Spleen (tissue), 11 donors: ENCODE measurements at regions not wholly inside any gene's neighbourhood (a gene's known extent, or its start where the extent isn't known, plus 50 kb on each side); places are given as distances from the start of the nearest gene placed in this dataset.

Experiments used
- DNase-seq: peaks from one replicate; pipeline ENCODE4 v3.0.0-alpha.2; 2020
- H3K27ac ChIP-seq, 8 donors: fragments of 200-600 bp; sonication (generic) in 7 of 8; 1 replicate in 4 of 8; 2 replicates in 4 of 8; pipeline versions ENCODE4 v1.5.0 to v1.8.0; 2016 to 2021; ENCODE audit warnings: inconsistent platforms in 4 of 8, mild to moderate bottlenecking in 4 of 8, moderate library complexity in 1 of 8
- H3K27me3 ChIP-seq, 7 donors: fragments of 200-600 bp; sonication (generic) in 6 of 7; replicated peaks in 1 of 7; 1 replicate in 4 of 7; 2 replicates in 3 of 7; pipeline versions ENCODE4 v1.5.0 to v1.8.0; 2016 to 2021; ENCODE audit warnings: inconsistent platforms in 3 of 7, mild to moderate bottlenecking in 1 of 7
- H3K36me3 ChIP-seq, 6 donors: fragments of 200-600 bp; sonication (generic) in 5 of 6; 1 replicate in 4 of 6; 2 replicates in 2 of 6; pipeline versions ENCODE4 v1.5.0 to v1.8.0; 2016 to 2021; ENCODE audit warnings: inconsistent platforms in 2 of 6
- H3K4me1 ChIP-seq, 6 donors: fragments of 200-600 bp; sonication (generic) in 5 of 6; 1 replicate in 3 of 6; 2 replicates in 3 of 6; pipeline versions ENCODE4 v1.5.0 to v1.8.0; 2016 to 2021; ENCODE audit warnings: inconsistent platforms in 3 of 6
- H3K4me3 ChIP-seq, 8 donors: fragments of 200-600 bp; sonication (generic) in 7 of 8; 1 replicate in 4 of 8; 2 replicates in 4 of 8; pipeline versions ENCODE4 v1.5.0 to v1.8.0; 2016 to 2021; ENCODE audit warnings: inconsistent platforms in 4 of 8, mild to moderate bottlenecking in 4 of 8, moderate library complexity in 2 of 8
- H3K9me3 ChIP-seq, 8 donors: fragments of 200-600 bp; sonication (generic) in 7 of 8; 1 replicate in 4 of 8; 2 replicates in 4 of 8; pipeline versions ENCODE4 v1.5.0 to v1.8.0; 2016 to 2021; ENCODE audit warnings: inconsistent platforms in 4 of 8
- POLR2A ChIP-seq, 3 donors: fragments of 450-650 bp; IDR thresholded peaks; one replicate each; pipeline ENCODE4 v1.5.1; 2017; ENCODE audit warnings: antibody characterized with exemption in 3 of 3, mild to moderate bottlenecking in 1 of 3
- POLR2AphosphoS5 ChIP-seq, 3 donors: sonication (generic); formaldehyde crosslinking; IDR thresholded peaks; one replicate each; pipeline ENCODE4 v1.5.1; 2017; ENCODE audit warnings: antibody characterized with exemption in 3 of 3
- WGBS, 5 donors: extraction: QIAGEN DNeasy Blood & Tissue Kit in 3 of 5; methylation state at CpG; one replicate each; pipeline versions ENCODE4 v1.1.5 to v1.1.7; 2013 to 2018; 5-methylcytosine and 5-hydroxymethylcytosine counted together
- intact Hi-C: fragments of 100-400 bp; cut with DNase I; formaldehyde crosslinking; loops from one replicate; pipeline ENCODE4 v1.15.0; 2023; ENCODE audit warnings: low total_unique reads
- TF ChIP-seq, protein P1 (sequence below), 11 experiments: fragments of 200-600 bp in 7 of 11; fragments of 450-650 bp in 4 of 11; sonication (generic) in 4 of 11; IDR thresholded peaks in 8 of 11; conservative IDR thresholded peaks in 3 of 11; 1 replicate in 7 of 11; 2 replicates in 4 of 11; pipeline versions ENCODE4 v1.4.0 to v1.8.0; 2016 to 2021; ENCODE audit warnings: antibody characterized with exemption in 11 of 11, inconsistent platforms in 4 of 11, mild to moderate bottlenecking in 1 of 11
- donor health status: healthy with polysubstance abuse.
- donor health status: DM: no; HTN: no; CAD: no; lungs with moderate emphysema.
- donor health status: DM: no; HTN: no; CAD: no.
- donor health status: Bipolar disorder and iron deficiency.
- donor health status: healthy.
- donor health status: DM: no; HTN: no; CAD: no.
- donor health status: DM: yes; HTN: yes; CAD: no.

DNA sequence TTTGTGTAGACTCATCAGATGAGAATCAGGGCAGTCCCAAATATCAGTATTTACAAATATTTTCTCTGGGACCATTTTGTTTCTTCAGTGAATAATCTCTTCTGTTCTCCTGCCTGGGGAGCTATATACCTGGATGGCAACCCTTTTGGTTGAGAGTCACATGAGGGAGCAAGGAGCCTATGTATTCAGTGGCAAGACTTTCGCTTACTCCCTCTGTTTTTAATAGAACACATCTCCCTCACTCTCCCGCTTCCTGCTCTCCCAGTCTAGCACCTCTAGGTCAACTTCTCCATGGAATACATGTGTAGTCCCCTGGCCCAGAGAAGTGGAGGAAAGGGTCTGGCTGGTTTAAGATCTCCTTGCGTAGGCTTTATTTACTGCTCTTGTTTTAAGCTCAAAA, 600.3 kb downstream of the CCDC85A start:
- 79 to 90% (median 81%) methylated on average over 3 of the region's 3 CpGs for WGBS, 5 donors
- H3K36me3 ChIP-seq: no peaks in the 10 kb centered on the region
- DNase-seq: no peak
- H3K4me3 ChIP-seq: no peak overlapping the region
- peaks cover 0 to 11% (median 0%) of the 10 kb centered on the region in 8 donors for H3K9me3 ChIP-seq
- no peaks in the 10 kb centered on the region for H3K27me3 ChIP-seq
- H3K27ac ChIP-seq: no peak overlapping the region
- H3K4me1 ChIP-seq: no peaks in the 10 kb centered on the region
- intact Hi-C loops: no loop called here
- TF ChIP-seq POLR2A (IDR thresholded peaks at IDR 0.05) (no peak), POLR2AphosphoS5 (IDR thresholded peaks at IDR 0.05) (no peak)
- TF ChIP-seq, protein P1, sequence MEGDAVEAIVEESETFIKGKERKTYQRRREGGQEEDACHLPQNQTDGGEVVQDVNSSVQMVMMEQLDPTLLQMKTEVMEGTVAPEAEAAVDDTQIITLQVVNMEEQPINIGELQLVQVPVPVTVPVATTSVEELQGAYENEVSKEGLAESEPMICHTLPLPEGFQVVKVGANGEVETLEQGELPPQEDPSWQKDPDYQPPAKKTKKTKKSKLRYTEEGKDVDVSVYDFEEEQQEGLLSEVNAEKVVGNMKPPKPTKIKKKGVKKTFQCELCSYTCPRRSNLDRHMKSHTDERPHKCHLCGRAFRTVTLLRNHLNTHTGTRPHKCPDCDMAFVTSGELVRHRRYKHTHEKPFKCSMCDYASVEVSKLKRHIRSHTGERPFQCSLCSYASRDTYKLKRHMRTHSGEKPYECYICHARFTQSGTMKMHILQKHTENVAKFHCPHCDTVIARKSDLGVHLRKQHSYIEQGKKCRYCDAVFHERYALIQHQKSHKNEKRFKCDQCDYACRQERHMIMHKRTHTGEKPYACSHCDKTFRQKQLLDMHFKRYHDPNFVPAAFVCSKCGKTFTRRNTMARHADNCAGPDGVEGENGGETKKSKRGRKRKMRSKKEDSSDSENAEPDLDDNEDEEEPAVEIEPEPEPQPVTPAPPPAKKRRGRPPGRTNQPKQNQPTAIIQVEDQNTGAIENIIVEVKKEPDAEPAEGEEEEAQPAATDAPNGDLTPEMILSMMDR (IDR thresholded peaks at IDR 0.05 in 8 of 11, conservative IDR thresholded peaks at IDR 0.05 in 3 of 11): no peak

- TF ChIP-seq POLR2AphosphoS5 (IDR thresholded peaks at IDR 0.05): no peak
- TF ChIP-seq, protein P1 (IDR thresholded peaks at IDR 0.05 in 8 of 11, conservative IDR thresholded peaks at IDR 0.05 in 3 of 11): no peak
- no peak for TF ChIP-seq POLR2A (IDR thresholded peaks at IDR 0.05)
Measured at GRCh38 chr2:56801214-56801613, 617.4 kb downstream of the CCDC85A start.

GRCh38 chr2:56801770-56802169, 618.0 kb downstream of the CCDC85A start:
- 71 to 86% (median 78%) methylated on average over 3 of the region's 3 CpGs for WGBS, 5 donors
- H3K4me1 ChIP-seq: no peaks in the 10 kb centered on the region
- no peak overlapping the region for H3K4me3 ChIP-seq
- no peak for DNase-seq
- H3K36me3 ChIP-seq: no peaks in the 10 kb centered on the region
- H3K9me3 ChIP-seq: no peaks in the 10 kb centered on the region
- no peak overlapping the region for H3K27ac ChIP-seq
- TF ChIP-seq POLR2A (IDR thresholded peaks at IDR 0.05) (no peak), POLR2AphosphoS5 (IDR thresholded peaks at IDR 0.05) (no peak)
- TF ChIP-seq, protein P1 (IDR thresholded peaks at IDR 0.05 in 8 of 11, conservative IDR thresholded peaks at IDR 0.05 in 3 of 11): no peak
- no peaks in the 10 kb centered on the region for H3K27me3 ChIP-seq
- intact Hi-C loops: no loop called here

More at GRCh38 chr2:56801214-56801613, 617.4 kb downstream of the CCDC85A start:
- Histone ChIP-seq H3K9me3 (no peaks in the 10 kb centered on the region), H3K4me1 (no peaks in the 10 kb centered on the region), H3K27ac (no peak overlapping the region), H3K4me3 (no peak overlapping the region), H3K36me3 (no peaks in the 10 kb centered on the region), H3K27me3 (no peaks in the 10 kb centered on the region)
- intact Hi-C loops: no loop called here
- WGBS, 5 donors: 87 to 98% (median 96%) methylated on average over 2 of the region's 2 CpGs
- no peak for DNase-seq

DNA sequence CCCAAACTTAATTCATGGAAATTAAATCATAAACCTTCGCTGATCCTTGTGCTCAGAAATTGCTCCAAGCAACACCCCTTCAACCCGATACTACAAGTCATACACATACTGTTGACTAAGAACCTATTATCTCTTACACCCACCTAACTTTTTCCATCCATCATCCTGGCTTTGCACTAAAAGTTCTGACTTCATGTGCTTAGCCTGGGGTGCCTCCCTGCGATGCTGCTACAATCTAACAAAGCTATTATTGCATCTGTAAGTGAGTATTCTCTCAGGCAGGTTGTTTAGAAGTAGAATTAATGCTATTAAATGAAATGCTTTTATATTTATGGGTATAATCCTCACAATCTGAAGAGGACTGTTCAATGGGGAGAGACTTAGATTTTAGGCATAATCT, 619.8 kb downstream of the CCDC85A start:
- intact Hi-C loops: no loop called here
- 84 to 94% (median 93%) methylated on average over 3 of the region's 3 CpGs for WGBS, 5 donors
- Histone ChIP-seq H3K27ac (no peak overlapping the region), H3K27me3 (no peaks in the 10 kb centered on the region), H3K4me1 (no peaks in the 10 kb centered on the region), H3K4me3 (no peak overlapping the region), H3K9me3 (peaks cover 0 to 3% (median 0%) of the 10 kb centered on the region in 8 donors), H3K36me3 (no peaks in the 10 kb centered on the region)
- TF ChIP-seq, protein P1 (IDR thresholded peaks at IDR 0.05 in 8 of 11, conservative IDR thresholded peaks at IDR 0.05 in 3 of 11): no peak
- DNase-seq: no peak
